Dendritic cell treated with granulocyte-macrophage colony-stimulating factor and Interleukin-4, amounts not matched to agents 40 ng/mL and 50 ng/mL, for 4 days (primary cell): ENCODE measurements at regions not wholly inside any gene's neighbourhood (a gene's known extent, or its start where the extent isn't known, plus 50 kb on each side); places are given as distances from the start of the nearest gene placed in this dataset.

Experiments
- H3K27ac Mint-ChIP-seq: one replicate; pipeline ENCODE4 v1.8.0; 2022; ENCODE audit warnings: mild to moderate bottlenecking, mixed read lengths
- H3K27me3 Mint-ChIP-seq: one replicate; pipeline ENCODE4 v1.8.0; 2022; ENCODE audit warnings: mild to moderate bottlenecking, mixed read lengths
- H3K36me3 Mint-ChIP-seq: one replicate; pipeline ENCODE4 v1.8.0; 2022; ENCODE audit warnings: low read depth, mixed read lengths
- H3K4me1 Mint-ChIP-seq: one replicate; pipeline ENCODE4 v1.8.0; 2022; ENCODE audit warnings: low read depth, mixed read lengths
- H3K4me3 Mint-ChIP-seq: one replicate; pipeline ENCODE4 v1.8.0; 2022; ENCODE audit warnings: mild to moderate bottlenecking, moderate library complexity, mixed read lengths
- H3K9me3 Mint-ChIP-seq: one replicate; pipeline ENCODE4 v1.8.0; 2022; ENCODE audit warnings: mixed read lengths
- intact Hi-C: fragments of 100-400 bp; cut with micrococcal nuclease; formaldehyde crosslinking; loops from one replicate; pipeline ENCODE4 v1.15.0; 2022

- Mint-ChIP-seq H3K9me3 (no peaks in the 10 kb centered on the region), H3K36me3 (no peaks in the 10 kb centered on the region), H3K4me1 (no peaks in the 10 kb centered on the region), H3K4me3 (no peak overlapping the region), H3K27me3 (peaks cover 45% of the 10 kb centered on the region), H3K27ac (no peak overlapping the region)
- intact Hi-C loops, result no loop called here
Observed at GRCh38 chr10:112898540-112899390, 51.3 kb upstream of the TCF7L2 start.

- intact Hi-C loops, result no loop called here
- no peak overlapping the region for H3K27ac Mint-ChIP-seq
- H3K9me3 Mint-ChIP-seq, result no peaks in the 10 kb centered on the region
- H3K4me1 Mint-ChIP-seq, result no peaks in the 10 kb centered on the region
- no peaks in the 10 kb centered on the region for H3K36me3 Mint-ChIP-seq
- no peak overlapping the region for H3K4me3 Mint-ChIP-seq
- peaks cover 44% of the 10 kb centered on the region for H3K27me3 Mint-ChIP-seq
Observed at GRCh38 chr10:112899391-112900065, 50.5 kb upstream of the TCF7L2 start.
